ENCODE measurements at regions not wholly inside any gene's neighbourhood (a gene's known extent, or its start where the extent isn't known, plus 50 kb on each side); places are given as distances from the start of the nearest gene placed in this dataset.

GRCh38 chr1:94634977-94635416 is 93.4 kb upstream of the F3 start:
- TF ChIP-seq, protein P1, sequence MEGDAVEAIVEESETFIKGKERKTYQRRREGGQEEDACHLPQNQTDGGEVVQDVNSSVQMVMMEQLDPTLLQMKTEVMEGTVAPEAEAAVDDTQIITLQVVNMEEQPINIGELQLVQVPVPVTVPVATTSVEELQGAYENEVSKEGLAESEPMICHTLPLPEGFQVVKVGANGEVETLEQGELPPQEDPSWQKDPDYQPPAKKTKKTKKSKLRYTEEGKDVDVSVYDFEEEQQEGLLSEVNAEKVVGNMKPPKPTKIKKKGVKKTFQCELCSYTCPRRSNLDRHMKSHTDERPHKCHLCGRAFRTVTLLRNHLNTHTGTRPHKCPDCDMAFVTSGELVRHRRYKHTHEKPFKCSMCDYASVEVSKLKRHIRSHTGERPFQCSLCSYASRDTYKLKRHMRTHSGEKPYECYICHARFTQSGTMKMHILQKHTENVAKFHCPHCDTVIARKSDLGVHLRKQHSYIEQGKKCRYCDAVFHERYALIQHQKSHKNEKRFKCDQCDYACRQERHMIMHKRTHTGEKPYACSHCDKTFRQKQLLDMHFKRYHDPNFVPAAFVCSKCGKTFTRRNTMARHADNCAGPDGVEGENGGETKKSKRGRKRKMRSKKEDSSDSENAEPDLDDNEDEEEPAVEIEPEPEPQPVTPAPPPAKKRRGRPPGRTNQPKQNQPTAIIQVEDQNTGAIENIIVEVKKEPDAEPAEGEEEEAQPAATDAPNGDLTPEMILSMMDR (IDR thresholded peaks at IDR 0.05; ENCODE audit: low read depth, low read length, missing input control): no peak
- TF ChIP-seq RAD21 (IDR thresholded peaks at IDR 0.05) (no peak), GABPA (IDR thresholded peaks at IDR 0.05 in 1 of 2, conservative IDR thresholded peaks at IDR 0.05 in 1 of 2) (no peak), MAX (IDR thresholded peaks at IDR 0.05) (no peak), REST (IDR thresholded peaks at IDR 0.05) (no peak), YY1 (IDR thresholded peaks at IDR 0.05) (no peak), SP1 (IDR thresholded peaks at IDR 0.05) (no peak), RXRA (IDR thresholded peaks at IDR 0.05) (no peak), JUND (IDR thresholded peaks at IDR 0.05) (no peak), TAF1 (conservative IDR thresholded peaks at IDR 0.05) (no peak), FOXA1 (IDR thresholded peaks at IDR 0.05) (no peak)
- TF ChIP-seq, protein P2, sequence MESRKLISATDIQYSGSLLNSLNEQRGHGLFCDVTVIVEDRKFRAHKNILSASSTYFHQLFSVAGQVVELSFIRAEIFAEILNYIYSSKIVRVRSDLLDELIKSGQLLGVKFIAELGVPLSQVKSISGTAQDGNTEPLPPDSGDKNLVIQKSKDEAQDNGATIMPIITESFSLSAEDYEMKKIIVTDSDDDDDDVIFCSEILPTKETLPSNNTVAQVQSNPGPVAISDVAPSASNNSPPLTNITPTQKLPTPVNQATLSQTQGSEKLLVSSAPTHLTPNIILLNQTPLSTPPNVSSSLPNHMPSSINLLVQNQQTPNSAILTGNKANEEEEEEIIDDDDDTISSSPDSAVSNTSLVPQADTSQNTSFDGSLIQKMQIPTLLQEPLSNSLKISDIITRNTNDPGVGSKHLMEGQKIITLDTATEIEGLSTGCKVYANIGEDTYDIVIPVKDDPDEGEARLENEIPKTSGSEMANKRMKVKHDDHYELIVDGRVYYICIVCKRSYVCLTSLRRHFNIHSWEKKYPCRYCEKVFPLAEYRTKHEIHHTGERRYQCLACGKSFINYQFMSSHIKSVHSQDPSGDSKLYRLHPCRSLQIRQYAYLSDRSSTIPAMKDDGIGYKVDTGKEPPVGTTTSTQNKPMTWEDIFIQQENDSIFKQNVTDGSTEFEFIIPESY (IDR thresholded peaks at IDR 0.05): no peak
- TF ChIP-seq, protein P3, sequence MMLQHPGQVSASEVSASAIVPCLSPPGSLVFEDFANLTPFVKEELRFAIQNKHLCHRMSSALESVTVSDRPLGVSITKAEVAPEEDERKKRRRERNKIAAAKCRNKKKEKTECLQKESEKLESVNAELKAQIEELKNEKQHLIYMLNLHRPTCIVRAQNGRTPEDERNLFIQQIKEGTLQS (IDR thresholded peaks at IDR 0.05): no peak

All from liver (tissue), 3 donors.